SIG-M5 (cell line): ENCODE measurements at regions not wholly inside any gene's neighbourhood (a gene's known extent, or its start where the extent isn't known, plus 50 kb on each side); places are given as distances from the start of the nearest gene placed in this dataset.
"Not testable (repeated sequence)": the region's sequence is repeated elsewhere in the genome, so short reads cannot be mapped to it uniquely, and the experiment has no call there.

Experiments used
- DNase-seq: peaks from one replicate; lab custom pipeline; 2025; lab: John Stamatoyannopoulos, UW

DNA sequence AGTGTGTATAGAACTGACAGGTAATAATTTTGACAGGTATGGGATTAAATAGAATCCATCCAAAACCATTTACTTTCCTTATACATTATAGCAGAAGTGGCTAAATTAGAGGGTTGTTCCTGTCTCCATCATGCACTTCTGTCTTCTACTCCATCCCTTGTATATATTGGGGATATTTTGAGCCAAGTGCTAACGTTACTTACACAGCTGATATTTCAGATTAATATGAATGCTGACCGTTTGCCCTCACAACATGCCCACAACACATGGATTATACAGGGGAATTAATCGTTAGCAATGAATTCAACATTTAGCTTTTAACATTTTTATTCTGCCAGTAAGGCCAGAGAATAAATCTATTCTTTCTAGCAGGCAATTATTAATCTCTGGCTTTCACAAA is 1125.0 kb upstream of the FAM98A start:
- no peak for DNase-seq

DNA sequence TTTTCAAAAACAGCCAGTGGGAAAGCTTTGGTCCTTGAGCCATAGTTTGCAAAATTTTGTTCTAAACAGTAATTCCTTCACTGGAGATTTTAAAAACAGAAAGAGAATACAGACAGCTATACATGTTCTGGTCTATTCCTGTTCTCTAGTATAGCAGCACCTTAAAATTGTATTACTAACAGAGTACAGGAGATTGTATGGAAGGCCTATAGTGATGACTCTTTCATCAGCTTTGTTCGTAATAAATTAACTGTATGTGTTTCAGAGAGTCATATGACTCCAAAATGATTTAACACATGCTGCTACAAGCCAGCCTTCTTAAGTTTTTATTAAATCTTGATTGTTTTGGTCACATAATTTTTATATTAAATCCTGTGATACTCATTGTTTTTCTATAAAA is 1124.6 kb upstream of the FAM98A start:
- no peak for DNase-seq

DNA sequence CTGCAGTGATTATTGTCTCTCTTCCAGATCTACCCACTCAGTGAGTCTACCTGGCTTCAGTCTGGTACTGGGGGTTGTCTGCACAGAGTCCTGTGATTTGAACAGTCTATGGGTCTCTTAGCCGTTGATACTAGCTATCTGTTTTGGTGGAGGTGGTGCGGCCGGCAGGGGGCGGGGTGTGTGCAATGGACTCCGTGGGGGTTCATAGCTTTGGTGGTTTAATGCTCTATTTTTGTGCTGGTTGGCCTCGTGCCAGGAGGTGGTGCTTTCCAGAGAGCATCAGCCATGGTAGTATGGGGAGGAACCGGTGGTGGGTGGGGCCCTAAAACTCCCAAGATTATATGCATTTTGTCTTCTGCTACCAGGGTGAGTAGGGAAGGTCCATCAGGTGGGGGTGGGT is 1120.1 kb upstream of the FAM98A start:
- no peak for DNase-seq

DNA sequence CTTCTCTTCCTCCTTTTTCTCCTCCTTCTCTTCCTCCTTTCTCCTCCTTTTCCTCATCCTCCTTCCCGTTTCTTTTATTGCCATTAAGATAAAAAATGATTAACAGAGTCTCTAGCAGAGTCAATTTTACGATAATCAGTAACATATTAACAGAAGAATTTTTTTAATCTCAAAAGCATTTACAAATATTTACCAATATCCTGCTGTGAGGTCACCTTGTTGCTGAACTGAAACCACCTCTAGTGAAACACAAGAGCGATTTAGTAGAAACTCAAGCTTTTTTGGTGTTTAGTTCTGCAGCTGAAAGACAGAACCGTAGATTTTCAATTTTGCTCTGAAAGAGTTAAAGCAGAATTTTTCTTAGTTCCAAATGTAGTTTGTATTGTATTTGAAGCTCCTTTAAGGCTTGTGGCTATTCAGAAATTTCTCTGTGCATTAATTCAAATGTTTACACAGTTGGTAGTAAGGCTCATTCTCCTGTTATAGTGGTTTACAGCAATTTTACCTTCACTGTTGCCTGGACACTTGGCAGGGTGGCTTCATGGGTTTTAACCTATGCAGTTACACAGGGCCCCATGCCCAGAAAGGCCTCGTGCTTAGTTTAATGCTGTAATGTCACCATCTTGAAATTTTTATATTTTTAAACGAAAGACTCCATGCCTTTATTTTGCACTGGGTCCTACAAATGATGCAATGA is 1106.6 kb upstream of the FAM98A start:
- no peak for DNase-seq

DNA sequence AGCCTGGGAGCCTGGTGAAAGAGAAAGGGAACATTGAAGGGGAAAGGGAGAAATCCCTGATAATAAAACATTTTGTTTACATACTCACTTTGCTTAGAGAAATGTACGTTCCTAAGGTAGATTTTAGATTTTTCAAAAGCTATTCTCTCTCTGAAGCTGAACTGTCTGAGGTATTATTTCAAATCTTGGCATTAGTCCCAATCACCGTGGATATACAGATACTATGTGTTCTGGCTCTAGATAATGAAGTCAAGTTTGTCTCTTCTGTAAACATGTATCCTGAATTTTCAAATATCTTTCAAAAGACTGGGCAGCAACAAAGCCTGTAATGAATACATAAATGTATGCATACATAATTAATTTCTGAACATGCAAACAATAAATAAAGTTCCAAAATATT is 1104.2 kb upstream of the FAM98A start:
- DNase-seq, result no peak

DNA sequence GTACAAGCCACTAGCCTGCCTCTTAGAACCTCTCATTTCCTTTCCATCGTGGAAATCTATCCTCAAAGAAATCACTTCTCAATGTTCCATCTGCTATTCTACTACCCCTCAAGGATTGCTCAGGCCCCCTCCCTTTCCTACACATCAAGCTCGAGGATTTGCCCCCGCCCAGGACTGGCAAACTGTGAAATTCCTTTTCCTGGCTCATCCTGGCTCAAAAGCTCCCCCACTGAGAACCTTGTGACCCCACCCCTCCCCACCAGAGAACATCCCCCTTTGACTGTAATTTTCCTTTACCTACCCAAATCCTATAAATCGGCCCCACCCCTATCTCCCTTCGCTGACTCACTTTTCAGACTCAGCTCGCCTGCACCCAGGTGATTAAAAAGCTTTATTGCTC is 1103.3 kb upstream of the FAM98A start:
- not testable (repeated sequence) for DNase-seq

DNA sequence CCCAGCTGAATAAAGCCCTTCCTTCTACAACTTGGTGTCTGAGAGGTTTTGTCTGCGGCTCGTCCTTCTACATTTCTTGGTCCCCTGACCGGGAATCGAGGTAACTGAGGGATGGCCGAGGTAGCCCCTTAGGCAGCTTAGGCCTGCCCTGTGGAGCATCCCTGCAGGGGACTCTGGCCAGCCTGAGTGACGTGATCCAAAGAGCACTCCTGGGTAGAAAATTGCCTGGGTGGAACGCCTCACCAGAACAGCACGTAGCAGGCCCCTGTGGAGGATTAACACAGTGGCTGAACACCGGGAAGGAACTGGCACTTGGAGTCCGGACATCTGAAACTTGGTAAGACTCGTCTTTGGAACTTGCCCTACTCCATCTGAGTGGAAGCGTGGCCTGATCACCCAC is 1078.5 kb upstream of the FAM98A start:
- DNase-seq, result not testable (repeated sequence)

DNA sequence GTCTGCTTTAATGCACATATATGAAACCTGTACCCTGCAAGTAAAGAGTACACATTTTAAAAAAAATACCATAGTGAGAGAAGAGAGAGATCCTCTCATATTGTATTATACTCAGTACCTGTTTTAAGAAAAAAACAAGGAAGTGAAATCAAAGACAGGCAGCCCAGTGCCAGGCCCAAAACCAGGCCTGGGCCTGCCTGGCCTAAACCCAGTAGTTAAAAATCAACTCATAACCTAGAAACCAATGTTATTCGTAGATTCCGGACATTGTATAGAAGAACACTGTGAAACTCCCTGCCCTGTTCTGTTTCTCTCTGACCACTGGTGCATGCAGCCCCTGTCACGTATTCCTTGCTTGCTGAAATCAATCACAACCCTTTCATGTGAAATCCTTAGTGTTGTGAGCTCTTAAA is 1078.0 kb upstream of the FAM98A start:
- DNase-seq, result not testable (repeated sequence)

DNA sequence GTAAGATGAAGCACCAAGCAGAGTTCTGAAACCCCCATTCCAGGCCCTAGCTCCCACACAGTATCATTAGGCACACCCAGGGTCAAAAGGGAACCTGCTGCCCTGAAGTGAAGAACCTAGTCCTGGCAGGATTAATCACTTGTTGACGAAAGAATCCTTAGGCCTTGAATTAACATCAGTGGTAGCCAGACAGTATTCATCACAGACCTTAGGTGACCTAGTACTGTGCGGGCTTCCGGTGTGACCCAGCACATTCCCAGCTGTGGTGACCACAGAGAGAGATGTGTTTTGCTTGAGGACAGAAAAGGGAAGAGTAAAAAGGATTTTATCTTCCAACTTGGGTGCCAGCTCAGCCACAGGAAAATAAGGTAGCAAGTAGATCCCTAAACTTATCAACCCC is 1071.4 kb upstream of the FAM98A start:
- DNase-seq, result no peak

DNA sequence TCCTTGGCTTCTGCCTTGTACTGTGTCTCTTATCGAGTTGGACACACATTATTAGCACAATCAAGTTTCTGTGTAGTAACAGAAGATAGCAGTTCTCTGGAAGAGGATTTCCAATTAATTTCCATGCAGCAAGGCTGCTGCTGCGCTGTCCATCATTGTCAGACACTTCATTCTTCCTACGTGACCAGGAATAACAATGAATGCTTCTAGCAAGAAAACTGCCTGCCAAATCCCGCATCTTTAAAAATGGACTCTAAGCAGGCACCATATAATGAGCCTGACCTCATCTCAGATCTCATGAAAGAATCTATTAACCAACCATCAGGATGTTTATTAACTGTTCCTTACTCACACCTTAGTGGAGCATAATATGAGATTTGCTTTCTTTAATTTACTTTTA is 1067.7 kb upstream of the FAM98A start:
- no peak for DNase-seq

DNA sequence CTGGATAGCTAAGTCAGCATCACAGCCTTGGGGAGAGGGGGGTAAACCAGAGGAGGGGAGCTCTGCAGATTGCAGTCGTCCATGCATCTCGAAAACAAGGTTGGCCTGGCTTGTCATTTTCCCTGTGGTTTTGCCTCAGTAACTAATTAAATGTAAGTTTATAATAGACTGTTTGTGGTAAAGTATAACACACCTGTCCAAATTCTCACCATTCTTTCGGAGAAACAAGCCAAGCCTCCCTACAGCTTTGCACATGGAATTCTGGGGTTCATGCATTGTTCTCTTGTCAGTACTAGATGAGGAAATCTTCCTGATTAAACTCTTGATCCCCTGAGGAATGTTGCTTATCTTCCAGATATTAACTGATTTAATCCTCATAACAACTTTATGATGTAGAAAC is 1065.2 kb upstream of the FAM98A start:
- DNase-seq, result no peak

DNA sequence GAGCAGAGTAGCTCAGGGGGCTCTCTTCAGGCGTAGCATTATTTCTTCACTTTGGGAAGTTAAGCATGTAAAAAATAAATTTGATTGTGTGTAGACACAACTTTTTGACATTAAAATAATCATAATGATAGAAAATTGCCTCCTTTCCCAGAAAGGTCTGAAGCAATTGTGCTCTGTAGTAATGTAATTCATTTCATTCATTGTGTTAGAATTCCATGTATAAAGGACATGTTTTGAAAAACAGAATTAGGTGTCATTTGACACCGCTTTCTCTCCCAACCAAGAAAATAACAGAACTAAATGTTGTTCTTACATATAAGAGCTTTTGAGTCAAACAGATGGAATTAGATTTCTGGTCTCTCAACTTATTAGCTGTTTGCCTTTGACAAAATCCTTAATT is 1064.2 kb upstream of the FAM98A start:
- no peak for DNase-seq

DNA sequence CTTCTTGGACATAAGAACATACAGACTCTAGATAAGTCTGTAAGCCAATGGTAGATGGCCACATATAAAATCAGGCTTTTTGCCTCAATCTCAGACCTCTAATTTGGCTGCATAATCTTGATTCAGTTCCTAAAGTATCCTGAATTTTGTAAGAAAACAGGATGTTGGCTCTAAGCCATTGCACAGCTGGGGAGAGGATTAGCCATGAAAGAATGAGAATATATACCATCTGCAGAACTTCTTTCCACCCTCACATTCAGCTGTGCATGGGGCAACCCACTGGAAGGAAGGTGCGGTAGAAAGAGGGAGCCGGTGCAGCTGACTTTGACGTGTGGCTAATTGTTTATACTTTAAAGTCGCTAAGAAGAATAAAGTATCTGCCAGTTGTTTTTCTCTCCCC is 1061.6 kb upstream of the FAM98A start:
- no peak for DNase-seq

DNA sequence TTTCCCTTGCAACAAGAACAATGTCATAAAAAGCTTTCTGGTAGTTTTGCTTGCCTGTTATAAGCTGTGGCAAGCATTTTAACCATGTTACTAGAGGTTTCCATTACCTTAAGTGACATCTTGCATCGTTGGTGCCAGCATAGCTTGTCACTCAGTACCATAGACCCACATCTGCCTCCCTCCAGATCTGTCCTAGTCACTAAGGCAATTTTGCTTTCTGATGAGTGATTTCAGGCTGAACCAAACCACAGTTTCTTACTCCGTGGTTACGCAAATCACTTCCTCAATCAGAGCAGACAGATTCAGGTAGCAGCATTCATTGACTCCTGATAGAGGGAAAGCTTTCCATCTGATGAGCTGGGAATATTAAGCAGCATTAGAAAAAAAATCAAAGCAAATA is 1057.5 kb upstream of the FAM98A start:
- DNase-seq, result no peak

DNA sequence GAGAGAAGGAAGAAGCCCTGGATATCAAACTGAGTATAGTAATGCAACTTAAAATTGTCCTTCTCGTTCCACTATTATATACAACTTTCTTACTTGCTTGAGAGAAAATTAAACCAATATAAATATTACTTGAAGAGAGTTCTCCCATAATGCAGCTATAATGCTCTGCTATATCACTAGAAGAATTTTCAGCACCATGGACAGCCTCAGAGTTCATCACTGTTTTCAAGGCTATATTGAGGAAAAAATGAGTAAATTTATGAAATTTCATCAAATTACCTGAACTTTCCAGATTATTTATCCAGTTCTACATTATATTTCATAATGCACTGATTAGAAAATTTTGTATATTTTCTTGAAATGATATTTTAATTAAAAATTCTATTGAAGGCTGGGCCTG is 1053.5 kb upstream of the FAM98A start:
- no peak for DNase-seq

DNA sequence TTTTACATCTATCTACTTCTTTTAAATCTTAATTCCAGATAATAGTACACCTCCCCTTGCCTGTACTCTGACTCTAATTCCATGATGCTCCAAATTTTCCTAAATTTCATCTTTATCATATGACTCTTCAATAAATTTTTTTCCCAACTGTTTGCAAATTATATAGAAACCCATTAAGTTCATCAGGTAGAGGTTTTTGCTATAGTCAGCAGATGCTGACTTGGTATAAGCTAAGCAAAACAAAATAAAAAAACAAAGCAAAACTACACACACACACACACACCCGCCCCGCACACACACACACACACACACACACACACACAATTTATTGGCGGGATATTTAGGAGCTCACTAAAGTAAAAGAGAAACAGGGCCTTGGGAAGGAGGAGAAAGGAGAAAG is 1047.8 kb upstream of the FAM98A start:
- DNase-seq, result no peak

DNA sequence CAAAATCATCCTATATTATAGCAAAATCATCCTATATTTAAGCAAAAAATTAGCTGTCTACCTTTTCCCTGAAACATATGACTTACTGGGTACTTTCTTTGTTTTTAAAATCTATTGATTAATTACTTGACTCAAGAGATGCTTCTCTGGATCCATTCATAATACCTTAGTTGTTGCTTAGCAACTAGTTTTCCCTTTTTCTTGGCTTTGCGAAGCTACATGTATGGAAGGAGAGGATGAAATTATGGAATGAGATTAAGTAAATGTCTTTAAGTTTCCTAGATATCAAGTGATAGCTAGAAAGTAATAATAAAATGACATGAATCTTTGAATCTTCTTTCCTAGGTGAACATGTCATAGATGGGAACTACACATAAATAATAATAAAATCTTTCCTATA is 1033.2 kb upstream of the FAM98A start:
- no peak for DNase-seq

DNA sequence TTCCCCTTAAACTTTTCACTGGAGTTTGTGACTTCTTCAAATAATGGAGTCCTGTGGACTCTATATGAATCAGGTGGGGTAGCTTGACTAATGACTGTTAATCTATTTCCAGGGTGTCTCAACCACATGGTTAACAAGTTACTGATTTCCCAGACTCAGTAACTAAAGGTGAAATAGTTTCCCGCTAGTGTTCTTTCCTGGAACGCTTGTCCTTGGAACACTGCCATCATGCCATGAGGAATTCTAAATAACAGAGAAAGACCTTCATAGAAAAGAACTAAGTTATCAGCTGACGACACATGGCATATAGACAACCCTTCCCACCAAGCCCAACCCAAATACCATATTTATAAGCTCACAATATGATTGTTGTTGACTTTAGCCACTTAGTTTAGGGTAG is 1027.9 kb upstream of the FAM98A start:
- no peak for DNase-seq

DNA sequence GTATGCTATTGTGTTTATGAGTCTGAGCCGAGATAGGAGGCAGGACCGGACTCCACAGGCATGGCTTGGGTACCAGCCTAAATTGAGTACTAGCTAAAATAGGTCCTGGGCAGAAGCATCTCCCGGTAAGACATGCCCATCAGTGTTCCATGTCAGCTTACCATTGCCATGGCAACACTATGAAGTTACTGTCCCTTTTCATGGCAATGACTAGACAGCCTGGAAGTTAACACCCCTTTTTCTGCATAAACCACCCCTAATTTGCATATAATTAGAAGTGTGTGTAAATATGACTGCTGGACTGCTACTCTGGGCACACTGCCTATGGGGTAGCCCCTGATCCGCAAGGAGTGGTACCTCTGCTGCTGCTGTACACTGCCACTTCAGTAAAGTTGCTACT is 1005.1 kb upstream of the FAM98A start:
- DNase-seq, result no peak

DNA sequence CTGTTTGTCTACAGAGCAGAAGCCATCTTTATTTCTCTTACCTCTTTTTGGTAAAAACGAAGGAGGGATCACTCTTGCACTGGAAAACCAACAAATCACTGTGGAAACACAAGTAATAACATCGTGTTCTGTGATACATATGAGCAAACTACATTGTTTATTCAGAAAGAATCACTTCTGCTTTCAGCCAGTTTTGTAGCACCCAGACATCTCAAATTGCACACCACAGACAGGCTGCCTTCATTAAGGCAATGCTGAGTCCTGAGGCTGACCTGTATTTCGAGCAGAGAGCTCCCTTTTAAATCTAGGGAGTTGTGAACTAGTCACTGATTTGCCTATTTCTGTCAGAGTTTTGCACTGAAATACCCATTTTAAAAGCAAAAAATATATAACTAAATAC is 1003.2 kb upstream of the FAM98A start:
- DNase-seq, result no peak

DNA sequence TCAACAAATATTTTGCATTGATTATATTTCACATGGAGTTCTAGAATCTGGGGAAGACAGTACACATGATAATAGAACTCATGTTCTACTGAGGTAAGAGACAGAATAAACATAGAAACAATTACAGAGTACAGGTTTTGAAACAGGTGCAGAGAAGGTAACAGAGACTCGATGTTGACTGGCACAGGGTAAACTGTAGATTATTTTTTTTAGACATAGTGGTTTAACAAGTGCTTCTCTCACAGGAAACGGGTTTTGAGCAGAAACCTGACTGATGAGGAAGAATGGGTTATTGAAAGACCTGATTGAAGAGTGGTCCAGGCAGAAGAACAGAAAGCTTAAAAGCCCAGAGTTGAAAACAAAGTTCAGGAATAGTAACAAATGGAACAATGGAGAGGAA is 1002.5 kb upstream of the FAM98A start:
- DNase-seq, result no peak

DNA sequence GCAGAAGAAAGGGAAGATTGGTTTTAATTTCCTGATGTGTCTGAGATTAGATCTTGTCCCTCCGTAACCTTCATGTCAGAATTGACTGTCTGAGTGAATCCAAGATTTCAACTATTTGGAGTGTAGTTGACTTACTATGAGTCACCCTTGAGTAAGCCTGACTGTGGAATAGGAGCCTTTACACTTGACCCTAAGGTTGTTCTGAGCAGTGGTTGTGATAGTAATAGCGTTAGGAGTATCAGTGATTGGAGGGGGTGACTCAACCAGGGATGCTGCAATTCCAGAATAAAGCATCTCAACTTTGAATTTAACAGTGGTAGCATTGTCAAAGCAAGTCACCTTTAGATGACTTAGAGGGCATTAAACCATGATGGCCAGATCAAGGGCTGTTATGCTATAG is 979.5 kb upstream of the FAM98A start:
- no peak for DNase-seq

DNA sequence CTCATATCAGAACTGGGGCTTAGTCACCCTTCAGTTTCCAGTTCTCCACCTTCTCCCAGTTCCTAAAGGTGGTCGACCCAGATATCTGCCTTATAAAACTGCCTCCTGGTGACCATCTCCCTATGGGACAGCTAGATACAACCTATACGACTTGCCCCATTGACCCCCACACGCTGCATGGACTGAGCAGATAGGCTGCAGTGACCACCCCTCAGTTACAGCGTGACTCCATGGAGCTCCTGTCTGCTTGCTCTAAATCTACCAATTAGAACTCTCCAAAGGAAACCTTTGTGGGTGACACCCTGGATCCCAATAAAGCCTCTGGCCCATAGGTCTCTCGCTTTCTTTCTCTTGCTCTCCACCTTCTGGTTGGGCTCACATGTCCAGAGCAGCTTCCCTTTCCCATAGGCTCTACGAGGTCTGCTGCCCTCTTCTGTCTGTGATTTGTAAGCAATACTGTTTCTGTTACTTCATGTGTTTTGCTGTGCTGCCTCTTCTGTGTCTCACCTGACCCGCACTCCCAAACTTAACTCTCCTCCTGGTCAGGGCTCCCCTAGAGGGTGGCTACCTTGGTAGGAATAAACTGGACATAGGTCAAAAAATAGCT is 971.3 kb upstream of the FAM98A start:
- DNase-seq, result no peak

DNA sequence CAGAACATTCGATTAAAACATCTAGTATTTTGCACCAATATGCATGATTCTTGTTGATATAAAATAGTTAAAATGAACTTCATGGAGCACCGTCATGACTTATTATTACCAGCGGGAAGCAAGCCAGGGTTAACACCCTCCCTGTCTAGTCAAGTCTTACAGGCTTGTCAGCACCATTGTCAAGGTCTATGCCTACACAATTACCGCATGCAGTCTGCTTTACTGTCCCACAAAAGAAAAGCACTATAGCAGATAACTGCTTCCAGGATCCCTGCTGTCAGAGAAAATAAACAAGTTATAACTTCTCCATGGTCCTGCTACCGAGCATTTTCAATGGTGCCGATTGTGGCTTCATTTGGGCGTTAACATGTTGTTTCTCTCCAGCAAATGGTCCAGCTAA is 968.0 kb upstream of the FAM98A start:
- DNase-seq, result no peak
